Activated CD4-positive, alpha-beta T cell treated with anti-CD3 and anti-CD28 coated beads for 36 hours (primary cell): ENCODE measurements at regions not wholly inside any gene's neighbourhood (a gene's known extent, or its start where the extent isn't known, plus 50 kb on each side); places are given as distances from the start of the nearest gene placed in this dataset.
"Not testable (repeated sequence)": the region's sequence is repeated elsewhere in the genome, so short reads cannot be mapped to it uniquely, and the experiment has no call there.

Experiments used
- ATAC-seq: fragments of 200-7000 bp; cut with Tn5 transposase; one replicate; pipeline ENCODE4 v1.10.0; 2021; ENCODE audit warnings: mild to moderate bottlenecking, moderate library complexity
- CTCF ChIA-PET: fragments of 350-600 bp; sonication (Branson Sonifier 250); formaldehyde crosslinking; loops from one replicate; lab custom pipeline; 2021; ENCODE audit warnings: antibody characterized with exemption; lab: Charles Lee
- POLR2A ChIA-PET: fragments of 350-600 bp; sonication (Branson Sonifier 250); formaldehyde crosslinking; loops from one replicate; lab custom pipeline; 2021; ENCODE audit warnings: antibody characterized with exemption, inconsistent platforms; lab: Charles Lee
- DNase-seq: peaks from one replicate; pipeline ENCODE4 v3.0.0-alpha.2; 2020
- H3K27ac Mint-ChIP-seq: one replicate; pipeline ENCODE4 v1.8.0; 2021; ENCODE audit warnings: mixed read lengths
- H3K27me3 Mint-ChIP-seq: one replicate; pipeline ENCODE4 v1.8.0; 2021; ENCODE audit warnings: mixed read lengths
- H3K36me3 Mint-ChIP-seq: one replicate; pipeline ENCODE4 v1.8.0; 2021; ENCODE audit warnings: low read depth, mixed read lengths
- H3K4me1 Mint-ChIP-seq: one replicate; pipeline ENCODE4 v1.8.0; 2021; ENCODE audit warnings: mixed read lengths
- H3K4me3 Mint-ChIP-seq: one replicate; pipeline ENCODE4 v1.8.0; 2021; ENCODE audit warnings: mild to moderate bottlenecking, moderate library complexity, mixed read lengths
- H3K9me3 Mint-ChIP-seq: one replicate; pipeline ENCODE4 v1.8.0; 2021; ENCODE audit warnings: low read depth, mixed read lengths
- intact Hi-C, 2 experiments: fragments of 100-400 bp; cut with DNase I in 1 of 2; cut with micrococcal nuclease in 1 of 2; formaldehyde crosslinking; loops; one replicate each; pipeline versions ENCODE4 v1.14.2 to v1.15.1; 2022 to 2024; cut with DNase I, micrococcal nuclease

DNA sequence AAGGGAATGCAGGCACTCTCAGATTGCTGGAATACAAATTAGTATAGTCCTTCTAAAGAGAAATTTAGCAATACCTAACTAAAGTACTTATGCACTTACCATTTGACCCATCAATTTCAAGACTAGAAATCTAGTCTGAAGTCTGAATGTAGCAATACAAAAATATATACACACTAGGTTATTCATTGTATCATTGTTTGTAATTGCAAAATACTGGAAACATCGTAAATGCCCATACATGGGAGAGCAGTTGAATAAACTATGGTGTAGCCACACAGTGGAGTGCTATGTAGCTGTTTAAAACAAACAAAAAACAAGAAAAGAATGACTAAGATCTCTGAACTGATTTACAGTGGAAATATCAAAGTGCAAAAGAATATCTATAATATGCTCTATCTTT lies 346.4 kb downstream of the ZNF674 start:
- H3K4me3 Mint-ChIP-seq = no peak overlapping the region
- intact Hi-C loops = no loop called here
- H3K27ac Mint-ChIP-seq = no peak overlapping the region
- ChIA-PET POLR2A (no interaction called here), CTCF (no interaction called here)
- no peak for DNase-seq
- H3K36me3 Mint-ChIP-seq = no peaks in the 10 kb centered on the region
- no peaks in the 10 kb centered on the region for H3K27me3 Mint-ChIP-seq
- no peak for ATAC-seq
- H3K4me1 Mint-ChIP-seq = peaks cover 2% of the 10 kb centered on the region
- peaks cover 4% of the 10 kb centered on the region for H3K9me3 Mint-ChIP-seq

DNA sequence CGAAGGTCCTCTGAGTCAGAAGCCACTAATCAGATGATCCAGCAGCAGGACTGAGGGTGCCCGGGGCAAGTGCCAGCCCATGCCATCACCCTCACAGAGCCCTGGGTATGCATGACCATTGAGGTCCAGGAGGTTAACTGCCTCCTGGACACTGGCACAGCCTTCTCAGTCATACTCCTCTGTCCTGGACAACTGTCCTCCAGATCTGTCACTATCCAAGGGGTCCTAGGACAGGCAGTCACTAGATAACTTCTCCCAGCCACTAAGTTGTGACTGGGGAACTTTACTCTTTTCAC lies 358.5 kb downstream of the ZNF674 start:
- H3K27ac Mint-ChIP-seq, H3K36me3 Mint-ChIP-seq, H3K27me3 Mint-ChIP-seq, H3K9me3 Mint-ChIP-seq, ATAC-seq, POLR2A ChIA-PET, intact Hi-C loops, H3K4me3 Mint-ChIP-seq, DNase-seq, CTCF ChIA-PET, H3K4me1 Mint-ChIP-seq: not testable (repeated sequence)

DNA sequence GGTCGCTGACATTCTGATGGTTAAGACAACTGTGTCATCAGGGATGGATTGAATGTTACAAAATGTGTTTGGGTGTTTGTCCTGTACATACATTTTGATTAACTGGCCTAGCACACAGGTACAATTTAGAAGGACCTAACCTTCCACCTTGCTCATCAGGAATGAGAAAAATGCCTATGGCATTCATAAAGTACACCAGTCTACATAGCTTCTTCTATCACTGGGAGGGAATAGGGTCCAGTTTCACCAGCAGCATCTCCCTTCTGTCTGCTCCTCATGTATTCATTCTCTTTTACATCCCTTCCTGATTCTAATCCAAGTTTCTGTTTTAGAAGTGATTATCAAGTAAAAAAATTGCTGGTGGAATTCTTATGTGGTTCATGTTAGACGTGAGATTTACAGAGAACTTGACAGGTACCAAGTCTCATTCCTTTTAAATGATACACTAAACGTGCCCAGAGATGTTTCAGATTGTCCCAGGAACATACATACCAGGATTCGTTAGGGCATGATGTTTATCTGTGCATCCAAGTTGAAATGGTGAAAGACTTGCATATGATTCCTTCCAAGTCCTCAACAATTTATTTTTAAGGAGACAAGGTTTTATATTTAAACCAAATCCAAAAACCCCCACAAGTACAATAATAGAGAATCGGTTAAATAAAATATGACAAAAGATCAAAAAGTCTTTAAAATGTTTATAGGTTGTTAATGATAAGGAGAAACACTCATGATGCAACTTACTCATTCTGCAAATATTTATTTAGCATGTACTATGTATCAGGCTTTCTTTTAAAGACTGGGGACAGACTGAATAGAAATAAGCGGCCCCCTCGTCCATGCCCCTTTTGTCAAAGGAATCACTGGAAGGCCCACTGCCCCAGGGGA lies 359.1 kb downstream of the ZNF674 start:
- DNase-seq (no peak), ATAC-seq (no peak)
- intact Hi-C loops = no loop called here
- no peaks in the 10 kb centered on the region for H3K9me3 Mint-ChIP-seq
- no peaks in the 10 kb centered on the region for H3K27me3 Mint-ChIP-seq
- ChIA-PET CTCF (no interaction called here), POLR2A (no interaction called here)
- no peak overlapping the region for H3K4me3 Mint-ChIP-seq
- no peak overlapping the region for H3K27ac Mint-ChIP-seq
- H3K36me3 Mint-ChIP-seq = no peaks in the 10 kb centered on the region
- peaks cover 3% of the 10 kb centered on the region for H3K4me1 Mint-ChIP-seq

DNA sequence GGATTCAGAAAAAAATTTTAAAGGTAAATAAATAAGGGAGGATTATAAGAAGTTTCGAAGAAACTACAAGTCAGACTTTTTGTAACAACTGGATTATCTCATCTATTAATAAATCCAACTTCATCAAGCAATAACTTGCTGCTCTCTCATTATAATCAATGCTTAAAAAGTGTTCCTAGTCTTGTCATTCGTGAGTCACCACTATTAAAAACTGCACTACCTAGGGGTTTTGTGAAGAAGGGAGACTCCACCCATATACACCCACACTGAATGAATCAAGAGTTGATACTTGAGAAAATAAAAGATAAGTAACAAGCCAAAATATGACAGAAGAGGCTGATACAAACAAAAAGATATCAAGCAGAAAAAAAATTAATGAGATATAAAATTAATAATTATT lies 360.5 kb downstream of the ZNF674 start:
- no peaks in the 10 kb centered on the region for H3K36me3 Mint-ChIP-seq
- H3K4me3 Mint-ChIP-seq = no peak overlapping the region
- H3K9me3 Mint-ChIP-seq = no peaks in the 10 kb centered on the region
- peaks cover 3% of the 10 kb centered on the region for H3K4me1 Mint-ChIP-seq
- no peaks in the 10 kb centered on the region for H3K27me3 Mint-ChIP-seq
- ATAC-seq (peak; percentile 66), DNase-seq (no peak)
- H3K27ac Mint-ChIP-seq = no peak overlapping the region
- ChIA-PET POLR2A (no interaction called here), CTCF (no interaction called here)
- intact Hi-C loops = no loop called here

DNA sequence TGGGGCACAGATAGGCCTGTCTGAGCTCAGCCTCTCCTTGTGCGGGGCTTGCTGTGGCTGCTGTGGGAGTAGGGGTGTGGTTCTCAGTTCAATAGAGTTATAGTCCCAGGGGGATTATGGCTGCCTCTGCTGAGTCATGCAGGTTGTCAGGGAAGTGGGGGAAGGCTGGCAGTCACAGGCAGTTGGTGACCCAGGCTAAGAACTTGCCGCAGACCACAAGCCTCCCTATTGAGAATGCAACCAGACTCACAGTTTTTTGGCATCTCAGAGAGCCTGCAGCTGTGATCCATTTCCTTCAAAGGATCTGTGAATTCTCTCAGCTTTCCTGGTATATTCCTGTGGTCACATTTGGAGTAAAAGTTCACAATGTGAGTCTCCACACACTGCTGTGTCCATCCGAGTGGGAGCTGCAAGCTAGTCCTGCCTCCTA lies 364.9 kb downstream of the ZNF674 start:
- H3K9me3 Mint-ChIP-seq = no peaks in the 10 kb centered on the region
- intact Hi-C loops = no loop called here
- ATAC-seq (no peak), DNase-seq (peak; percentile 18)
- ChIA-PET CTCF (no interaction called here), POLR2A (no interaction called here)
- no peak overlapping the region for H3K27ac Mint-ChIP-seq
- peaks cover 3% of the 10 kb centered on the region for H3K4me1 Mint-ChIP-seq
- H3K36me3 Mint-ChIP-seq = no peaks in the 10 kb centered on the region
- H3K4me3 Mint-ChIP-seq = no peak overlapping the region
- no peaks in the 10 kb centered on the region for H3K27me3 Mint-ChIP-seq

DNA sequence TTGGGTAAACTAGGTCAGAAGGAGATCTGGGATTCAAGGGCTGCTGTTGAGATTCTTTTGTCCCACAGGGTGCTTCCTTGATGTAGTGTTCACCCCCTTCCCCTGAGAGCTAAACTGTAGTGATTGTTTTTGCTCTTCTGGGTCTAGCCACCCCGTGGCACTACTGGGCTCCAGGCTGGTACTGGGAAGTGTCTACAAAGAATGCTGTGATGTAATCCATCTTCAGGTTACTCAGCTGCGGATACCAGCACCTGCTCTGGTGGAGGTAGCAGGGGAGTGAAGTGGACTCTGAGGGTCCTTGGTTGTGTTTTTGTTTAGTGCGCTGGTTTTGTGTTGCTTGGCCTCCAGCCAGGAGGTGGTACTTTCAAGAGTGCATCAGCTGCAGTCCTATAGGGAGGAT lies 365.5 kb downstream of the ZNF674 start:
- peaks cover 3% of the 10 kb centered on the region for H3K4me1 Mint-ChIP-seq
- ChIA-PET POLR2A (no interaction called here), CTCF (no interaction called here)
- intact Hi-C loops = no loop called here
- no peak for ATAC-seq
- H3K9me3 Mint-ChIP-seq = no peaks in the 10 kb centered on the region
- DNase-seq = no peak
- H3K27me3 Mint-ChIP-seq = no peaks in the 10 kb centered on the region
- no peaks in the 10 kb centered on the region for H3K36me3 Mint-ChIP-seq
- H3K4me3 Mint-ChIP-seq = no peak overlapping the region
- H3K27ac Mint-ChIP-seq = no peak overlapping the region

DNA sequence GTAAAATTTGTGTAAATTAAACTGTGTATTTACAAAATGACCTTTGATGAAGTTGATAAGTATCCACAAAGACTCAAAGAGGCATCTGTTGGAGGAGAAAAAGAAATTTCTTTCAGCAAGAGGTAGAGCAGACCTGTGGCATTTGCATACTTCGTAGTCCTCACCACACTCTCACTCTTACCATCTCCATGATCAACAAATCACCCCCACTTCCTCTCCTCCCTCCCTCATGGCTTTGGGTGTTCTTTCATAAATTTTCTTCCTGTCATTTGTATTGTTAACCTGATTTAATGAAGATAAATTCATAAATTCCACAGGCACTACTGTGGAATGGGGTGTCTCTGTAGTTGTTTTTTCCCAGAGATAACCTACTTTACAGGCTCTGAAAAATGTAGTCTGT lies 366.5 kb downstream of the ZNF674 start:
- Mint-ChIP-seq H3K27ac (no peak overlapping the region), H3K9me3 (no peaks in the 10 kb centered on the region), H3K27me3 (no peaks in the 10 kb centered on the region), H3K4me3 (no peak overlapping the region), H3K36me3 (no peaks in the 10 kb centered on the region), H3K4me1 (no peaks in the 10 kb centered on the region)
- intact Hi-C loops = no loop called here
- POLR2A ChIA-PET = no interaction called here
- DNase-seq = no peak
- no peak for ATAC-seq
- CTCF ChIA-PET = no interaction called here

DNA sequence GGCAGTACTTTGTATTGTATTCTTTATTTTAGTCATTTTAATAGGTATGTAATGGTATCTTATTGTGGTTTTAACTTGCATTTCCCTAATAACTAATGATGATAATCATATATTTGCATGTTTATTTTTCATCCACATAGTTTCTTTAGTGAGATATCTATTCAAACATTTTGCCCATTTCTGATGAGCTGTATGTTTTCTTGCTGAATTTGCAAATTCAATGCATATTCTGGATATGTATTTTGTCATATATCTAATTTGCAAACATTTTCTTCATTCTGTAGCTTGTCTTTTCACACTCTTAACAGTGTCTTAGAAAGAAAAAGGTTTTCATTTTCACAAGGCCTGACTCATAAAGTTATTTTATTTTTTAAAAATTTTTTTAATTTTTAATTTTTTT lies 372.1 kb downstream of the ZNF674 start:
- ATAC-seq = no peak
- H3K36me3 Mint-ChIP-seq = no peaks in the 10 kb centered on the region
- ChIA-PET POLR2A (no interaction called here), CTCF (interaction anchor here (0.6 kb wide), 1 partner anchor 18 kb away, joined by 4 read pairs; no protein-coding TSS in a partner anchor)
- no peak overlapping the region for H3K4me3 Mint-ChIP-seq
- H3K4me1 Mint-ChIP-seq = peaks cover 5% of the 10 kb centered on the region
- intact Hi-C loops = no loop called here
- peaks cover 4% of the 10 kb centered on the region for H3K9me3 Mint-ChIP-seq
- H3K27ac Mint-ChIP-seq = no peak overlapping the region
- no peak for DNase-seq
- H3K27me3 Mint-ChIP-seq = no peaks in the 10 kb centered on the region

DNA sequence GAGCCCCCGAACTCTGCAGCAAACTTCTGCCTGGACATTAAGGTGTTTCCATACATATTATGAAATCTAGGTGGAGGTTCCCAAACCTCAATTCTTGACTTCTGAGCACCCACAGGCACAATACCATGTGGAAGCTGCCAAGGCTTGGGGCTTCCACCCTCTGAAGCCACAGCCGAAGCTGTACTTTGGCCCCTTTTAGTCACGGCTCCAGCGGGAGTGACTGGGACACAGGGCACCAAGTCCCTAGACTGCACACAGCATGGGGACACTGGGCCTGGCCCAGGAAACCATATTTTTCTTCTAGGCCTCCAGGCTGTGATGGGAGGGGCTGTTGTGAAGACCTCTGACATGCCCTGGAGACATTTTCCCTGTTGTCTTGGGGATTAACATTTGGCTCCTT lies 373.8 kb downstream of the ZNF674 start:
- H3K27me3 Mint-ChIP-seq, CTCF ChIA-PET, DNase-seq, intact Hi-C loops, H3K4me3 Mint-ChIP-seq, H3K27ac Mint-ChIP-seq, POLR2A ChIA-PET, ATAC-seq, H3K4me1 Mint-ChIP-seq, H3K36me3 Mint-ChIP-seq, H3K9me3 Mint-ChIP-seq: not testable (repeated sequence)

DNA sequence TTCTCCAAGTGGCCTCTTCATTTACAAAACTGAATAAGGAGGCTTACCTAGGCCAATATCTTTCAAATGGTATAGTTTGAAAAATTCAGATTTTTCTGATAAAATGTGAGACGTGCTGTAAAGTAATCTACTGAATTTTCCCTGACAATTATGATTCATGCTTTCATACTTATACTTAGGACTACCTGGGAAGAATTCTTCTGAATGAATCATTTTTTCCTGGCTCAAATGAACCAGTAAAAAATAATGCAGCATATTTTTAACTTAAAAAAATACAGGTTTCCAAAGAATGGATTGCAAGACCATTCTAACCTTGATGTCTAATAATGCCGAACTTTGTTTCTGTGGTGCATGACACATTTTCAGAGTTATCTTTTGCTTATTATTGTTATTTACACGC lies 375.4 kb downstream of the ZNF674 start:
- Mint-ChIP-seq H3K36me3 (no peaks in the 10 kb centered on the region), H3K9me3 (peaks cover 4% of the 10 kb centered on the region), H3K27me3 (no peaks in the 10 kb centered on the region), H3K27ac (no peak overlapping the region), H3K4me3 (no peak overlapping the region), H3K4me1 (peaks cover 5% of the 10 kb centered on the region)
- ATAC-seq = no peak
- CTCF ChIA-PET = interaction anchor here (0.6 kb wide), 1 partner anchor 997 kb away, joined by 3 read pairs; no protein-coding TSS in a partner anchor
- intact Hi-C loops = no loop called here
- POLR2A ChIA-PET = no interaction called here
- DNase-seq = no peak

DNA sequence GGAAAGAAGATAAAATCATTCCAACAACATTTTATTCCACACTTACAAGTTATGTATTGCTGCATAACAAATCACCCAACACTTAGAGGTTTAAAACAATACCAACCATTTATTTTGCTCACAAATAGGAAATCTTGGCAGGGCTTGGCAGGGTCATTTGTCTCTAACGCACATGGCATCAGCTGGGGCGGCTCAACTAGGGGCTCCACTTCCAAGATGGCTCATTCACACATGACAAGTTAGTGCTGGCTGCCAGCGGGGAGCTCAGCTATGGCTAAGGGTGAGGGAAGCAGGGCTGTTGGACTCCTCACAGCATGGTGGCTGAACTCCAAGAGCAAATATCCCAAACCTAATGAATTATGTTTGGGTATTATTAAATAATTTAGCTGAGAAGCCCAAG lies 377.0 kb downstream of the ZNF674 start:
- Mint-ChIP-seq H3K27me3 (no peaks in the 10 kb centered on the region), H3K9me3 (peaks cover 4% of the 10 kb centered on the region), H3K4me3 (no peak overlapping the region), H3K36me3 (no peaks in the 10 kb centered on the region), H3K27ac (no peak overlapping the region), H3K4me1 (peaks cover 5% of the 10 kb centered on the region)
- no peak for DNase-seq
- ChIA-PET CTCF (no interaction called here), POLR2A (interaction anchor here (0.5 kb wide), 1 partner anchor 1226 kb away, joined by 5 read pairs; no protein-coding TSS in a partner anchor)
- intact Hi-C loops = no loop called here
- no peak for ATAC-seq

DNA sequence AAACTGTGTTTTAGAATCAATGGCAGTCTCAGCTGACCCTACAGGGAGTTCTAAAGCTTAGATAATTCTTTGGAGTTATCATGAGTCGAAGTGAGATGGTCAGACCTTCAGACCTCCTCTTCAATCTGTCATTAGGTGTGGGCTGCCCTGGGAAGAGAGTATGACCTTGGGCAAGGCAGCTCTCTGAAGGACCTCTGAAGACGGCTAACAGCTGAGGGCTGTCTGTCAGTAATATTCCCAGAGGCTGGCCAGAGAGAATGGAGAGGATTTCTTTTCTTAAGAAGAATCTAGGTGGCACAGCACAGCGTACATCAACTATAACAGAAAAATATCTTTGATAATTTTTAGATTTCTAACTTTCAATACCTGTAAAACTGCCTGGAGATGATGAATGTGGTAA lies 379.4 kb downstream of the ZNF674 start:
- CTCF ChIA-PET = no interaction called here
- no peak overlapping the region for H3K4me3 Mint-ChIP-seq

More for the DNA sequence above, 379.4 kb downstream of the ZNF674 start:
- Mint-ChIP-seq H3K27ac (no peak overlapping the region), H3K27me3 (no peaks in the 10 kb centered on the region), H3K4me1 (peaks cover 5% of the 10 kb centered on the region), H3K36me3 (no peaks in the 10 kb centered on the region), H3K9me3 (no peaks in the 10 kb centered on the region)
- DNase-seq = no peak
- intact Hi-C loops = no loop called here
- POLR2A ChIA-PET = no interaction called here
- ATAC-seq = no peak
